ENCODE measurements at regions not wholly inside any gene's neighbourhood (a gene's known extent, or its start where the extent isn't known, plus 50 kb on each side); places are given as distances from the start of the nearest gene placed in this dataset.

DNA sequence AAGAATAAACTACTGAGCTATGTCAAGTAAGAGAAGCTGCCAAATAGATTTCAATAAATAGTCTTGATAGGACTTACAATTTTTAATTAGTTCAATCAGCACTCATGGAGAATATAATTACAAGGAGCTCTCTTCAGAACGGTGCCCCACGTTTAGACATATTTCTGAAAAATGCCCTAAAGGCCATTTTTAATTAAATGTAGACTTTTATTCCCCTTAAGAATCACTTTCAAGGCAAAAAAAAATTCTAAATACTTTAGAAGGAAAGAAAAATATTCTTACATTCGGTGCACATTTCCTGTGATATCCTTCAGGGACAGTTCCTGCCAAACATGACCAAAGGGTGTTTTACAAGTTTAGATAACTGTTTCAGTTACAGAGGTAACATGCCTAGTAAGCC, 202.5 kb upstream of the CDH7 start:
- no peak overlapping the region for H3K27ac ChIP-seq
- TF ChIP-seq CTCF (conservative IDR thresholded peaks at IDR 0.05) = no peak
- no peak for TF ChIP-seq ZFX (IDR thresholded peaks at IDR 0.05)

- no peak for TF ChIP-seq ZFX (IDR thresholded peaks at IDR 0.05)
- no peak for TF ChIP-seq CTCF (conservative IDR thresholded peaks at IDR 0.05)
- H3K27ac ChIP-seq = no peak overlapping the region
Observed at GRCh38 chr18:65547046-65547445, 203.8 kb upstream of the CDH7 start.

- H3K27ac ChIP-seq = no peak overlapping the region
- TF ChIP-seq CTCF (conservative IDR thresholded peaks at IDR 0.05) (no peak), ZFX (IDR thresholded peaks at IDR 0.05) (no peak)
Observed at GRCh38 chr18:65544701-65545100, 206.1 kb upstream of the CDH7 start.

DNA sequence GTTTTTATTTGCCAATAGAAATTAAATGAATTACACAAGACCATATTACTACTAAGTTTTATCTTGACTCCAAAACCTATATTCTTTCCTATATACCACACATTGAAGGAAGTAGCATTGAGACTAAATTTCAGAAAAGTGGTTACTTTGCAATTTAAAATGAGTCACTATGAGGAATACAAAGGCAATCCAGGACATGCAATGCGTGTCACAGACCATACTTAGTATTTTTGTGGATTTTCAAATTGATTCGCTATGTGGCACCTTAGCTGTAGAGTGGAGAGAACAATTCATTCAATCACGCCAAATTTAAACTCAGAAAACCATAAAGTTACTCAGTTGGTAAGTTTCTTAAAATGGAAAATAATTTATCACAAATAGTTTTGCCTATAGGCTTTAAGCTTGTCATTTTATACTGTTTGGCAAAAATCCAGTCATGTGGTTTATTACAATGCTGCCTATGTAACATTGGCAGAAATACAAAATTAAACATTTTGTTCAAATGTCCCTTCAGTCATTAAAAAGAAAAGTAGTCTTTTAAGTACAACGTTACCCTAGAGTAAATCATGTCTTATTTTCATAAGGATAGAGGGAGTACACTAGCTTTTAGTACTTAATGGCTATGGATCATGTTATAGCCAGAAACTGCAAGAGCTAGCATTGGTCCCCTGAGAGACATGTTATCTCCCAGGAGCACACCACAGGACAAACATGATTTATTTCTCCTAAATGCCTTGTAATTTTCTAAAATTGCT, 222.8 kb upstream of the CDH7 start:
- no peak overlapping the region for H3K27ac ChIP-seq
- TF ChIP-seq CTCF (conservative IDR thresholded peaks at IDR 0.05) = no peak
- no peak for TF ChIP-seq ZFX (IDR thresholded peaks at IDR 0.05)

- H3K27ac ChIP-seq = no peak overlapping the region
- TF ChIP-seq ZFX (IDR thresholded peaks at IDR 0.05) = no peak
- no peak for TF ChIP-seq CTCF (conservative IDR thresholded peaks at IDR 0.05)
Observed at GRCh38 chr18:65526099-65526498, 224.7 kb upstream of the CDH7 start.

DNA sequence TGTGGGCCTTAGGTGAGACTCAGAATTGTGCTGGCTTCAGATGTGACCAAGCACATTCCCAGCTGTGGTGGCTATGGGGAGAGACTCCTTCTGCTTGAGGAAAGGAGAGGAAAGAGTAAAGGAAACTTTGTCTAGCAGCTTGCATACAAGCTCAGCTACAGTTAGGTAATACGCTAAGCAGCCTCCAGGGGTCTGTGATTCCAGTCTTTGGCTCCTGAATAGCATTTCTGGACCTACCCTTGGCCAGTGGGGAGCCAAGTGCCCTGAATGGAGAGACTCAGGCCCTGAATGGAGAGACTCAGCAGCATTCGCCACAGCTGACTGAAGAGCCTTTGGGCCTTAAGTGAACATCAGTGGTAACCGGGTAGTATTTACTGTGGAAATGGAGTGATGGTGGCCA, 227.4 kb upstream of the CDH7 start:
- no peak overlapping the region for H3K27ac ChIP-seq
- TF ChIP-seq CTCF (conservative IDR thresholded peaks at IDR 0.05) (no peak), ZFX (IDR thresholded peaks at IDR 0.05) (no peak)

GRCh38 chr18:65522907-65523306, 227.9 kb upstream of the CDH7 start:
- TF ChIP-seq ZFX (IDR thresholded peaks at IDR 0.05) (no peak), CTCF (conservative IDR thresholded peaks at IDR 0.05) (no peak)
- no peak overlapping the region for H3K27ac ChIP-seq
